ENCODE measurements at regions not wholly inside any gene's neighbourhood (a gene's known extent, or its start where the extent isn't known, plus 50 kb on each side); places are given as distances from the start of the nearest gene placed in this dataset.
"Not testable (repeated sequence)": the region's sequence is repeated elsewhere in the genome, so short reads cannot be mapped to it uniquely, and the experiment has no call there.

DNA sequence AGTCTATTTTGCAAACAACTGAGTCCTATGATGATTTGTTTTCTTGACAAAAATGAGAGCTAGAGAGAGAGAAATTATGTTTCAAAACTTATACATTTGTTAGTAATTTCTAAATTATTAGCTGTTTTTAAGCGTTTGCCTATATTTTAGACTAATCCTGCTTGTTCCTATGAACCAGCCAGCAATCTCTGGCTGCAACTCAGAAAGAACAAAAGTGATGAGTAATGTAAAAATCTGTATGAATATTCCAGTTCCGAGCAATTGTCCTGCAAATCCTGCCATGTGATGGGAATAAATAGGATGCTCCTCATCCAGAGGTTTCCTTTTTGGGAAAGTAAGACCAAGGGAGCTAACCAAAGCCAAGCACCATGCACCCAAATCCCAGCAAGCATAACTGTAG lies 228.3 kb upstream of the GBE1 start:
- H3K4me3 ChIP-seq (ENCODE audit: low read length), result no peak overlapping the region
- TF ChIP-seq ZNF274 (IDR thresholded peaks at IDR 0.05; ENCODE audit: low read depth, low read length), result no peak

DNA sequence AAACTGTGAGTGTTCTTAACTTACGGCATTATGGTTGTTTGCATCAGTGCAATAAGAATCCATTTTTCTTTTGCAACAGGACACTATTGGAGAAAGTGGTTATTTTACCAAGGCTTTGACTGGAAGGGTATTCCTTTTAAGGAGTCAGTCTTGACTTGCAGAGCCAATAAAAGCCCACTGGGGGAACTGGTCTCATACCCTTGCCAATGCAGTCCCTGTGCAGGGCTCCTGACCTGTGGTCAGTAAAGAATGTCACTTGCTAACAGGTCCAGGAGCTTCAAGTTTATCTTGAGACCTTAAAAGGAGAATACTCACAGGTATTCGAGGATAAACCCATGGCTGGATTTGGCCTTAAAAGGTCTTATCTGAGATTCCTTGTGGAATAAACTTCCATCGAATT lies 227.8 kb upstream of the GBE1 start:
- no peak for TF ChIP-seq ZNF274 (IDR thresholded peaks at IDR 0.05; ENCODE audit: low read depth, low read length)
- H3K4me3 ChIP-seq (ENCODE audit: low read length), result no peak overlapping the region

DNA sequence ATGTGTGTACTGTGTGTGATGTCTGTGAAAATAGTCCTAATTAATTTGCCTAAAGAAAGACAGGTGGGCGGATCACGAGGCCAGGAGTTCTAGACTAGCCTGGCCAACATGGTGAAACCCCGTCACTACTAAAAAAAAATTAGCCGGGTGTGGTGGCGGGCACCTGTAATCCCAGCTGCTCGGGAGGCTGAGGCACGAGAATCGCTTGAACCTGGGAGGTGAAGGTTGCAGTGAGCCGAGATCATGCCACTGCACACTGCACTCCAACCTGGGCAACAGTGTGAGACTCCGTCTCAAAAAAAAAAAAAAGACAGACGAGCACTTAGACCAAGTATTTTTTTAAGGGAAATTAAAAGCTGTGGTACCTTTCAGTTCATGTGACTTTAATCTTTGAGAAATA lies 226.0 kb upstream of the GBE1 start:
- not testable (repeated sequence) for H3K4me3 ChIP-seq (ENCODE audit: low read length)

DNA sequence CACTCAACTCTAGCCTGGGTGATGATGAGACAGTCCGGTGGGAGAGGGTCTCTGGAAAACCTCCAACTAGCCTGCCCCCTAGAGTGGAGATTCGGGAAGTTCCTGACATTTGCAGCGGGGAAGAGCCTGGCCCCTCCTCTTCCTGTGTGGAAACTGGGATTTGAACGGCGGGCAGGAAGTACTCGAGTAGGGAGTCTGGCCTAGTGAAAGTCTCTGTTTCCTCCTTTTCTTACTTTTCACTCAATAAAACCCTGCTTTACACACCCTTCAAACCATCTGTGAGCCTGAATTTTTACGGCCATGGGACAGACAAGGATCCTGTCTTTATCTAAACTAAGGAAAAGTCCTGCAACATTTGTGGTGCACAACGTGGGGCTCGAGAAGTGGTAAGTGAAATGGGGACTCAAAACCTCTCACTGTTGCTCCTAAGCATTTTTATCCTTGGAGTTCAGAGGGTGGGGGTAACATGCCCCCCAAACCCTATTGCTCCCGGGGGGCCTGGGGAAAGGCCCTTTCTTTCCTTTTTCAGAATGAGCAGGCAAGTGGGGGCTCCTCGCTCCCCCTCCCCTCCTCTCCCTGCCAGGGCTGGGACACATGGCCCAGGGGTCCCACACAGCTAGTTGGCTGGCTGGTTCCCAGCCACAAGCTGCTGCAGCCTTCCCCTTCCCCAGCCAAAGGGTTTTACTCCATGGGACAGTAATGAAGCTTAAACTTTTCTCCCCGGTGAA lies 224.7 kb upstream of the GBE1 start:
- H3K4me3 ChIP-seq (ENCODE audit: low read length), result no peak overlapping the region
- TF ChIP-seq ZNF274 (IDR thresholded peaks at IDR 0.05; ENCODE audit: low read depth, low read length), result no peak

DNA sequence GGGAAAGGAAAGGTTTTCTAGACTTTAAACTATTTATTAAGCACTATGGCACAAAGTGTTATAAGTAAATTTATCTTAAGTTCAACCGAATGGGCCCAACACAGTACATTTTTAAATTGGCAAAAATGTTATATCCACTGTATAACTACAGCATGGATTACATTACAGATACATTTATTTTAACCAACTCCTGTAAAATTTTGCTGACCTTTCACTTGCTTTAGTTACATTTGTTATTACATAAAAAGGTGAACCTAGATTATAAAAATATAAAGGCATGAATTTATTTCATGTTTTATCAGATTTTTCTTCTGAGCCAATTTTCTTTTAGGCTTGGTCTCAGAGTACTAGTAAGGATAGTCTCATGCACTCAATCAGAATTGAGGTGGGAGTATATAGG lies 221.9 kb upstream of the GBE1 start:
- H3K4me3 ChIP-seq (ENCODE audit: low read length), result no peak overlapping the region
- no peak for TF ChIP-seq ZNF274 (IDR thresholded peaks at IDR 0.05; ENCODE audit: low read depth, low read length)

DNA sequence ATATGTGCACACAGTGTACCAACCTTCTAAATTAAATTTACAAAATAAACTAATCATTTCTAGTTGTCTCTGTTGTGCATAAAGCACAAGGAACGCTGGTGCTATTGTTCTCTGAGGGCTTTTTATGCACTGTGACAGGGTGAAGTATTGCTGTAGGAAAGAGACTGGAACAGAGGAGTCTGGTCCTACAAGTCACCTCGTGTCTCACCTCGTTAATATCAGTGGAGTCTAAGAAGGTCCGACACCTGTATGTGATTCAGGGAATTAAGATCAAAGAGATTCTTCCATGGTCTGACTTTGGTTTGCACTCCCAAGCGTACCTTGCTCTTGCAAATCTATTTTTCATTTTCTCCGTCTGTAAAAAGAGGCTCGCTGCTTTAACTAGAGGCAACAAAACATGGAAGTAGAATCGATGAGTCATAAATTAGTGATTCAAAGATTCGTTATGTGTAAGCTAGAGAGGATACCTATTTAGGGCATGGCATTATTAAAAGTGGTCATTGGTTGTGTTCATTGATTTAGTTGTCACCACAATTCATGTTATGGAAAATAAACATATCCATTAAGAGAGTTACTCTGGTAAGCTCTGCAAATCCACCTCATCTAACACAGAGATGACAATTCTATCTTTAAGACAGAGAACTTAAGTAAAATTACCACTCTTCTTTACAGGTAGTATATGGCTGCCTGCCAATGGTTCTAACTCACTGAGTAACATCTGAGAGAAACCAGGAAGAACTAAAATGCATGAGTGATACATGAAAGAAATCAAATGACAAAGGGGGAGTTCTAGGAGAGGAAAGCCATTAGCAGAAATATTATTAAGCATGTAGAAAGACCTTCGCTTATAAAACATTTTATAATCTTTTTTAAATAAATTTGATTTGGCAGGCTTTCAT lies 219.4 kb upstream of the GBE1 start:
- TF ChIP-seq ZNF274 (IDR thresholded peaks at IDR 0.05; ENCODE audit: low read depth, low read length), result no peak
- H3K4me3 ChIP-seq (ENCODE audit: low read length), result no peak overlapping the region

DNA sequence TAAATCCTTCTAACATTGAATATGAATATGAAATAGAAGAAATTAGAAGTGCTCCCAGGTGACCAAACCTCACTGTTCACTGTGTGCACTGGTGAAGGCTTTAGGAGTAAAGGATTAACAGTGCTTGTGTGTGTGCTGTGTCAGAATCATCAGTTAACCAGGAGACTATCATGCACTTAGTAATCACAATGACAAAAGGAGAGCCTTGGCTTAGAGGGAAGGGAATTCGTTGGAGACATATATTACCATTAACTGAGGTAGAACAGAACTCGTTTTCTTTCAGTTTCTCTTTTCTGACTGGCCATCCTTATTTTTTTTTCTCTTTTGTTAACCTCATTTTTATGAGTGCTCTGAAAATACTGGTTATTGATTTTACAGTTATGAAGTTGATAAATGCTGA lies 213.3 kb upstream of the GBE1 start:
- no peak overlapping the region for H3K4me3 ChIP-seq (ENCODE audit: low read length)
- TF ChIP-seq ZNF274 (IDR thresholded peaks at IDR 0.05; ENCODE audit: low read depth, low read length), result no peak

DNA sequence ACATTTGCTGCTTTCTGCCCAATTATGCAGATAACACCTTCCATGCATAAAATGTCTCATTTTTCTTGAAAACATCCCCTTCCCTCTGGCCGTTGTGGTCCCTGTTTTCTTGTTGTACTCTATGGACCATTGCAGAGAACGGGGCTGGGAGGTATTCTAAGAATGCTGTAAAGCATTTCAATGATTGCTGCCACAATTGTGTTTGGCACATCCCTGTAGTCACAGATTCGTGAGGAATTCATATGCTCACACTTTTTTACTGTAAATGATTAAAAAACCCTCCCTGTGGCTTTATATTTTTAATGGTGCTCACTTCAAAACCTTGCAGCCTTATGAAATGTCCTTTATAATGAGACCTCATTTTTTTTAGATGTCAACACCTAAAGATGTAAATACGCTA lies 207.2 kb upstream of the GBE1 start:
- no peak for TF ChIP-seq ZNF274 (IDR thresholded peaks at IDR 0.05; ENCODE audit: low read depth, low read length)

DNA sequence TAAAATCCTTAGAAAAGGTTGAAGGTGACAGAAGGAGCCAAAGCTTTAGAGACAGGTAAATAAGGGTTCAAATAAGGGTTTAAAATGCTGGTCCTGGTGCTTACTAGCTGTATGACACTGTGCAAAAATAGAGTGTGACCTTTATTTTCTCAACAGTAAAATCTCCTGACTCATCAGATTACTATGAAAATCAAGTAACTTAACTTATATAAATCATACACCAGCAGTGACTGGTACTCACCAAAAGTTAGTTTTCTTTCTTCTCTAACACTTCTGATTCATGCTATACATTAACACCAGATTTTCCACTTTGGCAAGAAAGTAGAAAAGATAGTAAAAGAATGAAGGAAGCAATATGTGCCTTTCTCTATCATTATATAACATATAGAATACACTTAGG lies 205.9 kb upstream of the GBE1 start:
- H3K4me3 ChIP-seq (ENCODE audit: low read length), result no peak overlapping the region
- no peak for TF ChIP-seq ZNF274 (IDR thresholded peaks at IDR 0.05; ENCODE audit: low read depth, low read length)

More for the DNA sequence above, 207.2 kb upstream of the GBE1 start:
- no peak overlapping the region for H3K4me3 ChIP-seq (ENCODE audit: low read length)

DNA sequence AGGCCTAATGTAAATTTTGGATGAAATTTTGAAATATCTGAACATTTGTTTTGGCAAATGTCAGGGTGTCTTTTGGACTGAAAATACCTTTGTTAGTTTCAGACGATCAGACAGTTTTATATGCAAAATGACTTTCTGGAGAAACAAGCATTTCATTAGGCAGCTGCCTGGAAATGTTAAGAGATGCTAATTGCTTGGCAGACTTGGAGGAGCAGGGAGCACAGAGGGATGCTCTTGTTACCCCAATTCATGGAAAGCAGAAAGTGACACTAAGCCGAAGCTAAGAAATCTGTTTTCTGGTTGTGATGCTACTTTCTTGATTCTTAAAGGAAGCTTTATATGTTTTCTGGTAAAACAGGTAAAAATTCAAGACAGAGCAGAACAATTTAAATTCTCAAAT lies 204.3 kb upstream of the GBE1 start:
- H3K4me3 ChIP-seq (ENCODE audit: low read length), result no peak overlapping the region
- no peak for TF ChIP-seq ZNF274 (IDR thresholded peaks at IDR 0.05; ENCODE audit: low read depth, low read length)

DNA sequence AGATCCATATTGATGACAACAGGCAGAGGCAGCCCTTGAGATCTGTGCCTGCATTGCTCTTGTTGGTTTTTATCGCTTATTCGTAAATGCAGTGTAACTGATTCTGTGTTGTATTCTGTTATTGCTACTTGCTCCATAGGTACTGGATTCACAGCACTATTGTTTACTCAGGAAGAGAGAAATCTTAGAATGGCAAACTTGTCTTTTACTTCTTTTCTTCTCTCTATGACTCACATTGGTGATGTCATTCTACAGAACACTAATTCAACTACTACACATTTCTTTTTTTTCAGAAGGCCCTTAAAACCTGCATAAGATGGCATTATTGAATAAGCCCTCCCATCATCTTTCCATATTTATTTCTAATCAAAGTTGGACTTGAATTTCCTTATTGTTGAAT lies 201.0 kb upstream of the GBE1 start:
- TF ChIP-seq ZNF274 (IDR thresholded peaks at IDR 0.05; ENCODE audit: low read depth, low read length), result no peak

DNA sequence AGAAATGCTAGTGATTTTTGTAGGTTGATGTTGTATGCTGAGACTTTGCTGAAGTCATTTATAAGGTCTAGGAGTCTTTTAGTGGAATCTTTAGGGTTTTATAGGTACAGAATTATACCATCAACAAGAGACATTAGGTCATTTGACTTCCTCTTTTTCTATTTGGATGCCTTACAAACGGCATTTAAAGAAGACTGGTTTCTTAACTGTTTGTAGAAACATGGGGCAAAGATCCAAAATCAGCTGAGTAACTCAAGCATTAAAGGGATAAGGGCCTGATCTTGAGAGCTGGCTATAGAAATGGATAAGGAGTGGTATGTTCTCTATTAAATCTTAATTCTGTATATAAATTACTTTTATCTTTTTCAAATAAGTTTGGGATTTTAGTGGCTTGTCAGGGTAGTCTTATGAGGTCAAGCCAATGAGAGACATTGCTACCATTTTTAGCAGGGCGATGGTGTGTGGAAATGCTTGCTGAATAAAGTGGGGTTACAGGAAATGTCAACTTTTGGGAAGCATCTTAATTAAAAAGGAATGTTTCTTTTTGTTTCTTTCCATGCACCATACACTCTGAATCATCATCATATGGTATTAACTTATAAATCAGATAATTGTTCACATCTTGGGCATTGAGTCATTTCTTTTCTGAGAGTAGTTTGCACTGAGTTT lies 197.7 kb upstream of the GBE1 start:
- H3K4me3 ChIP-seq (ENCODE audit: low read length), result no peak overlapping the region
- no peak for TF ChIP-seq ZNF274 (IDR thresholded peaks at IDR 0.05; ENCODE audit: low read depth, low read length)

More for the DNA sequence above, 201.0 kb upstream of the GBE1 start:
- H3K4me3 ChIP-seq (ENCODE audit: low read length), result no peak overlapping the region

DNA sequence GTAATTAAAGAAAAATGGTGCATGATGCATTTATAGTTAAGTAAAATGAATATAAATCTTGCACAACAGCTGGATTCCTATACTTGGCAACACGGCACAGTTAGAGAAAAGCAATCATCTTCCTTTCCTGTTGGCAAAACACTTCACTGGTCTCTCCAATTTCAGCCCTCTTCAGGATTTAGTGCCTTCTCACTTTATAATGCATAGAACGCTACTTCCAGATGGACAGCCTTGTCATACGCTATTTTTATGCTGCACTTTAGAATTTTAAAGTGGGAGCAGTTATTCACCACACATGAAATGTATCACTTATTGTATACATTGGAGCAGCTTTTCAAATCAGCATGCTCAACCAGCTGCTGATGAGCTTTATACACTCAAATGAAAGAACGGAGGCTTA lies 194.4 kb upstream of the GBE1 start:
- no peak overlapping the region for H3K4me3 ChIP-seq (ENCODE audit: low read length)
- TF ChIP-seq ZNF274 (IDR thresholded peaks at IDR 0.05; ENCODE audit: low read depth, low read length), result no peak

DNA sequence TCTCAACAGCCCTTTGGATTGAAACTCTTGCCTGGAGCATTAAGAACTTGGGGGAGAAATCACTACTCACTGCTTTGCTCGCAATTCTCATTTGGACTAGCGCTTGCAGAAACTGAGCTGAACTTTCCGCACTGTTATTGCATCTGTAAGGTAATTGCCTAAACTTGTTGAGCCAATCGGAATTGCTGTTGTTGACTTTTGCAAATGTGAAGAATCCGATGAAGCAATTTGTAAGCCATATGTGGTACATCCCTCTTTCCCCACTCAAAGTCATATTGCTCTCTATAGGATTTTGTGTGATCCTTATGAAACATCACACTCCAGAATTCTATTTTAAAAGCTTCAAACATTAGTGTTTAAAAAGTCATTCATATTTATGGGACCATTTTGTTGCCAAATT lies 191.7 kb upstream of the GBE1 start:
- TF ChIP-seq ZNF274 (IDR thresholded peaks at IDR 0.05; ENCODE audit: low read depth, low read length), result no peak
- no peak overlapping the region for H3K4me3 ChIP-seq (ENCODE audit: low read length)

DNA sequence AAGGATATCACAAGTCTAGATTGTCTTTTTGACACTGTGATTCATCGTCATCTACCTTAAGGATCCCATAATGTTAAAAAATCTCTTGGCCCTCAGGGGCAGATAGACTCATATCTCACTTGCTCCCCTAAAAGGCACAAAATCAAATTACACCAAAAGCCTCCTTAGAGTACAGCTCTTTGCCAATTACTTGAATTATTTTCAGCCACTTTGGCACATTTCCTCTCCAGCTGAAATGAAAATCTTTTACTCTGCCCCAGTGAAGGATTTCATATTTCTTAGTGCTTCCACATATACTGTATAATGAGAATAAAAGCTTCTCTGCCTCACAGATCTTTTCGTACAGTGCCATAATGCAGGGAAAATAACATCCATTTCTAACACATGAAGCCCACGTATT lies 190.7 kb upstream of the GBE1 start:
- TF ChIP-seq ZNF274 (IDR thresholded peaks at IDR 0.05; ENCODE audit: low read depth, low read length), result no peak
- no peak overlapping the region for H3K4me3 ChIP-seq (ENCODE audit: low read length)
